ENCODE measurements at regions not wholly inside any gene's neighbourhood (a gene's known extent, or its start where the extent isn't known, plus 50 kb on each side); places are given as distances from the start of the nearest gene placed in this dataset.

DNA sequence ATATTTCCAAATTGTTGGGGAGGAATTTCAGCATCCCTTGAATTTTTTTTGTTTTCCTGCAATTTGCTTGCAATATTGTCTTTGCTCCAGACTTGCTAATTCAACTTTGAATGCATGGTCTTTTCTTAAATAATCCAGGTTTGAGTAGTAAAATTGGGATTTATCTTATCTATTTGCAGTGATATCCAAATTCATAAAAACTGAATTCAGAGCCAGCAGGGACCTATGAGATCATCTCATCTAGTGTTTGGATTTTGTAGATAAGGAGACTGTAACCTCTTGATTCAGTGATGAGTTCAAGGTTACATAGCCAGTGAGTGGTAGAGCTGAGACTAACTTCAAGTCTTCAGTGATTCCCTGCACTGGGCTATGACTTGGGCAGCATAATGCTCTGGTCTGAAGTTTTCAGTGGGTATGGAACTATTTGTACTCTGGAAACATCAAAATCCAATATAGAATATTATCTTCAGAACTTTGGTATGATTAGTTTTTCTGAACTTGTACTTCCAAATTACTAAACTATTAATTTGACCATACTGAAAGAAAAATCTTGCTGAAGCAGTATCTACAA is 109.4 kb downstream of the DISP1 start:
- H3K27me3 ChIP-seq (ENCODE audit: control insufficient read depth, insufficient read depth, low read length): no peaks in the 10 kb centered on the region
- POLR2A ChIA-PET: no interaction called here
- H3K36me3 ChIP-seq (ENCODE audit: control insufficient read depth, insufficient read depth, low read length): no peaks in the 10 kb centered on the region
- TF ChIP-seq, protein P1, sequence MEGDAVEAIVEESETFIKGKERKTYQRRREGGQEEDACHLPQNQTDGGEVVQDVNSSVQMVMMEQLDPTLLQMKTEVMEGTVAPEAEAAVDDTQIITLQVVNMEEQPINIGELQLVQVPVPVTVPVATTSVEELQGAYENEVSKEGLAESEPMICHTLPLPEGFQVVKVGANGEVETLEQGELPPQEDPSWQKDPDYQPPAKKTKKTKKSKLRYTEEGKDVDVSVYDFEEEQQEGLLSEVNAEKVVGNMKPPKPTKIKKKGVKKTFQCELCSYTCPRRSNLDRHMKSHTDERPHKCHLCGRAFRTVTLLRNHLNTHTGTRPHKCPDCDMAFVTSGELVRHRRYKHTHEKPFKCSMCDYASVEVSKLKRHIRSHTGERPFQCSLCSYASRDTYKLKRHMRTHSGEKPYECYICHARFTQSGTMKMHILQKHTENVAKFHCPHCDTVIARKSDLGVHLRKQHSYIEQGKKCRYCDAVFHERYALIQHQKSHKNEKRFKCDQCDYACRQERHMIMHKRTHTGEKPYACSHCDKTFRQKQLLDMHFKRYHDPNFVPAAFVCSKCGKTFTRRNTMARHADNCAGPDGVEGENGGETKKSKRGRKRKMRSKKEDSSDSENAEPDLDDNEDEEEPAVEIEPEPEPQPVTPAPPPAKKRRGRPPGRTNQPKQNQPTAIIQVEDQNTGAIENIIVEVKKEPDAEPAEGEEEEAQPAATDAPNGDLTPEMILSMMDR (IDR thresholded peaks at IDR 0.05; ENCODE audit: insufficient read depth, low read depth, low read length): no peak
- no peak for DNase-seq (ENCODE audit: low read depth)
- no peak overlapping the region for H3K4me3 ChIP-seq (ENCODE audit: low read depth, low read length)
- CTCF ChIA-PET: no interaction called here

DNA sequence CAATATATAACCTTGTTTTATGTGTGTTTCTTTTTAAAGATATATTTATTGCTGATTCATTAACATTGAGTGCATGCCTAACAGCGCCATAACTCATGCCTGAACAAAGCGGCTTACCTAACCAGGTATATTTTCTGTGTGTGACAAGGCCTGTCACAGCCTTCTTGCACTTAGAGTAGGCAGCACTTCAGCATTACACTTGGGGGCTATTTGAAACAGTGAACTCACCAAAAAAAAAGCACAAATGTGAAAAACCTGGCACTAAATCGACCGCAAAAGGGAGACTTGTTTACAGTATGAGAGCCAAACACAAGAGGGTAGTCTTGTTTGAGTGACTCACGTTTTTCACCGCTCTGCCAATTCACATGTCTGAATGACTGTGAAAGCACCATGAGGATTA is 111.7 kb downstream of the DISP1 start:
- ChIA-PET POLR2A (no interaction called here), CTCF (no interaction called here)
- DNase-seq (ENCODE audit: low read depth): no peak
- no peak overlapping the region for H3K4me3 ChIP-seq (ENCODE audit: low read depth, low read length)
- TF ChIP-seq, protein P1 (IDR thresholded peaks at IDR 0.05; ENCODE audit: insufficient read depth, low read depth, low read length): no peak
- no peaks in the 10 kb centered on the region for H3K36me3 ChIP-seq (ENCODE audit: control insufficient read depth, insufficient read depth, low read length)
- H3K27me3 ChIP-seq (ENCODE audit: control insufficient read depth, insufficient read depth, low read length): no peaks in the 10 kb centered on the region

DNA sequence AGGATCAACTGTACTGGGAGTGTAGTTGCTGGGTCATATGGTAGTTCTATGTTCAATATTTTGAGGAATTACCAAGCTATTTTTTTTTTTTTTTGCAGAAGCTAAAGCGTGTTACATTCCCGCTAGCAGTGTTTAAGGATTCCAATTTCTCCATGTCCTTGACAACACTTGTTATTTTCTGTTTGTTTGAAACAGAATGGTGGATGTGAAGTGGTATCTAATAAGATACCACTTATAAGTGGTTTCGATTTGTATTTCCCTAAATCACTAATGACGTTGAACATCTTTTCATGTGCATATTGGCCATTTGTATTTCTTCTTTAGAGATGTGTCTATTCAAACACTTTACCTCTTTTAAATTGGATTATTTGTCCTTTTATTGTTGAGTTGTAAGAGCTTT is 112.2 kb downstream of the DISP1 start:
- DNase-seq (ENCODE audit: low read depth): no peak
- ChIA-PET CTCF (no interaction called here), POLR2A (no interaction called here)
- Histone ChIP-seq H3K4me3 (ENCODE audit: low read depth, low read length) (no peak overlapping the region), H3K27me3 (ENCODE audit: control insufficient read depth, insufficient read depth, low read length) (no peaks in the 10 kb centered on the region), H3K36me3 (ENCODE audit: control insufficient read depth, insufficient read depth, low read length) (no peaks in the 10 kb centered on the region)
- TF ChIP-seq, protein P1 (IDR thresholded peaks at IDR 0.05; ENCODE audit: insufficient read depth, low read depth, low read length): no peak

DNA sequence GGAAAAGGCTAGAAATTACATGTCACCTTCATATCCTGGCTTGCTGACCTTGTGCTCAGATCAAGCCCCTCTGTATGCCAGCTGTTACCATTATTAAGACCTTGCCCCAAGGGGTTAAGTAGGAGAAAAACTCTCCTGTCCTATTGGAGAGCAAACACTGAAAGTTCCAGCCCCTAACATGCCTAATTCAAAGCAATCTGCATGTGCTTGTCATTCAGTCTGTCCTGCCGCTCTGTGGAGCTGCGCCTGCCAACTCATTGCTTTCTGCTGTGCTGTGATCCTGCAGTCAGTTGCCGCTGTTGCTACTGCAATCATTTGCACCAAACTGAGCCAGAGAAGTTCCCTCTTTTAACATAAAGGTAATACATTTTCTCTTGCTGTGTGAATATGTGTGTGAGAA is 113.4 kb downstream of the DISP1 start:
- no peak for DNase-seq (ENCODE audit: low read depth)
- POLR2A ChIA-PET: no interaction called here
- no peak overlapping the region for H3K4me3 ChIP-seq (ENCODE audit: low read depth, low read length)
- no peaks in the 10 kb centered on the region for H3K36me3 ChIP-seq (ENCODE audit: control insufficient read depth, insufficient read depth, low read length)
- TF ChIP-seq, protein P1 (IDR thresholded peaks at IDR 0.05; ENCODE audit: insufficient read depth, low read depth, low read length): no peak
- no peaks in the 10 kb centered on the region for H3K27me3 ChIP-seq (ENCODE audit: control insufficient read depth, insufficient read depth, low read length)
- CTCF ChIA-PET: no interaction called here

DNA sequence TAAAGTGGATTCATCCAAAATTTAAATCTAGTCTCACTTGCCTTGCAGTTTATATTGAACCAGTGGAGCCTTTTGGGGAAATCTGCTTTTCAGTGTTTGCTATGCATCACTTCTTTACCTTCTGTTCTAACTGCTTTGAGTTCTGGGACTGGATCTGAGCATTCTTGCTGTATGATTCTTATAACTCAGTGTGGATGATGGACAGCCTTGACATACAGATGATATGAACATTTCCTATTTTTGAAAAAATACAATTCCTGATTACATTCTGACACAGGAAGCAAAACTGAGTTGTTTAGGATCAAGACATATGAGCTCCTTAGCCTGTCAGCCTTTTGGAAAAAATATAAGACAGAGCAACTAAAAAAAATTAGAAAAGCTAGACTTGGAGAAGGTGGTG is 115.2 kb downstream of the DISP1 start:
- ChIA-PET POLR2A (no interaction called here), CTCF (no interaction called here)
- Histone ChIP-seq H3K36me3 (ENCODE audit: control insufficient read depth, insufficient read depth, low read length) (no peaks in the 10 kb centered on the region), H3K27me3 (ENCODE audit: control insufficient read depth, insufficient read depth, low read length) (no peaks in the 10 kb centered on the region), H3K4me3 (ENCODE audit: low read depth, low read length) (no peak overlapping the region)
- no peak for DNase-seq (ENCODE audit: low read depth)
- TF ChIP-seq, protein P1 (IDR thresholded peaks at IDR 0.05; ENCODE audit: insufficient read depth, low read depth, low read length): no peak

Data from BJ (cell line).